OCI-LY7 (cell line): ENCODE measurements at regions not wholly inside any gene's neighbourhood (a gene's known extent, or its start where the extent isn't known, plus 50 kb on each side); places are given as distances from the start of the nearest gene placed in this dataset.

Source experiments
- BruUV-seq: library from RNA; stranded (reverse); fragments of 400-500 nt; replicated peaks from 2 replicates; lab custom pipeline; 2021; lab: Mats Ljungman, UMichigan
- CTCF ChIA-PET: fragments of 300-600 bp; sonication (Branson Sonifier 250); formaldehyde crosslinking; loops from one replicate; lab custom pipeline; 2022; ENCODE audit warnings: antibody characterized with exemption; ENCODE audit not compliant: unreplicated experiment; lab: Charles Lee
- POLR2A ChIA-PET: fragments of 300-600 bp; sonication (Branson Sonifier 250); formaldehyde crosslinking; loops from one replicate; lab custom pipeline; 2022; ENCODE audit warnings: antibody characterized with exemption; lab: Charles Lee
- DNase-seq: peaks from one replicate; pipeline ENCODE4 v3.0.0-alpha.2; 2015; ENCODE audit warnings: low spot score
- H2AFZ ChIP-seq: fragments of 200-600 bp; sonication (generic), shearing (Covaris generic); 2 replicates; pipeline ENCODE4 v1.6.1; 2014; ENCODE audit warnings: mild to moderate bottlenecking, antibody characterized with exemption, low read length, moderate library complexity
- H3K27ac ChIP-seq: fragments of 200-600 bp; sonication (generic); 2 replicates; pipeline ENCODE4 v1.5.1; 2014; ENCODE audit warnings: mixed run types, low read depth, mild to moderate bottlenecking, moderate library complexity, low read length, inconsistent platforms; ENCODE audit not compliant: poor library complexity, severe bottlenecking
- H3K36me3 ChIP-seq: fragments of 200-600 bp; sonication (generic); 2 replicates; pipeline ENCODE4 v1.6.1; 2014; ENCODE audit warnings: mild to moderate bottlenecking, antibody characterized with exemption, low read length, moderate library complexity, mixed read lengths; ENCODE audit not compliant: insufficient read depth
- H3K4me1 ChIP-seq: fragments of 200-600 bp; sonication (generic); 2 replicates; pipeline ENCODE4 v1.5.1; 2014; ENCODE audit warnings: mild to moderate bottlenecking, low read length; ENCODE audit not compliant: insufficient read depth, poor library complexity, severe bottlenecking
- H3K4me2 ChIP-seq: fragments of 200-600 bp; sonication (generic); 2 replicates; pipeline ENCODE4 v1.6.1; 2014; ENCODE audit warnings: mild to moderate bottlenecking, low read length
- H3K4me3 ChIP-seq: fragments of 200-600 bp; sonication (generic); 2 replicates; pipeline ENCODE4 v1.5.1; 2014; ENCODE audit warnings: mild to moderate bottlenecking, low read depth, low read length; ENCODE audit not compliant: poor library complexity, severe bottlenecking
- H3K79me2 ChIP-seq: fragments of 200-600 bp; sonication (generic); 2 replicates; pipeline ENCODE4 v1.6.1; 2016; ENCODE audit warnings: low read depth, mild to moderate bottlenecking, low read length, moderate library complexity, mixed read lengths; ENCODE audit not compliant: insufficient read depth
- H3K9me2 ChIP-seq: fragments of 200-600 bp; sonication (generic); 2 replicates; pipeline ENCODE4 v1.6.1; 2016; ENCODE audit warnings: mild to moderate bottlenecking, low read length, mixed read lengths; ENCODE audit not compliant: insufficient read depth
- H3K9me3 ChIP-seq: fragments of 200-600 bp; sonication (generic); 2 replicates; pipeline ENCODE4 v1.6.1; 2014; ENCODE audit warnings: mild to moderate bottlenecking, mixed run types, low read length, mixed read lengths
- H4K20me1 ChIP-seq: fragments of 200-600 bp; sonication (generic); 2 replicates; pipeline ENCODE4 v1.6.1; 2014; ENCODE audit warnings: mild to moderate bottlenecking, antibody characterized with exemption, low read length, moderate library complexity, mixed read lengths; ENCODE audit not compliant: insufficient read depth
- EZH2phosphoT487 ChIP-seq: fragments of 200-600 bp; sonication (generic); IDR thresholded peaks from 2 replicates; pipeline ENCODE4 v1.6.1; 2018; ENCODE audit warnings: low read depth, borderline replicate concordance, mild to moderate bottlenecking, mixed run types, antibody characterized with exemption, low read length, moderate library complexity, mixed read lengths
- intact Hi-C: fragments of 100-400 bp; cut with micrococcal nuclease; formaldehyde crosslinking; loops from one replicate; pipeline ENCODE4 v1.10.0; 2022; ENCODE audit not compliant: unreplicated experiment
- TF ChIP-seq, protein P1 (sequence below): fragments of 200-600 bp; sonication (generic); conservative IDR thresholded peaks from 2 replicates; pipeline ENCODE4 v1.5.1; 2014; ENCODE audit warnings: mild to moderate bottlenecking, antibody characterized with exemption, low read length, moderate library complexity, mixed read lengths

- Histone ChIP-seq H3K4me1 (no peaks in the 10 kb centered on the region), H2AFZ (no peak overlapping the region), H3K27ac (no peak overlapping the region), H3K36me3 (no peaks in the 10 kb centered on the region), H4K20me1 (no peaks in the 10 kb centered on the region), H3K4me2 (no peak overlapping the region), H3K9me2 (no peaks in the 10 kb centered on the region), H3K4me3 (no peak overlapping the region), H3K9me3 (no peaks in the 10 kb centered on the region; the same call in 1 of the 2 replicates), H3K79me2 (no peaks in the 10 kb centered on the region)
- no peak for DNase-seq
- CTCF ChIA-PET, result no interaction called here
- intact Hi-C loops, result no loop called here
- POLR2A ChIA-PET, result no interaction called here
- BruUV-seq, result no TSS peak
- TF ChIP-seq, protein P1, sequence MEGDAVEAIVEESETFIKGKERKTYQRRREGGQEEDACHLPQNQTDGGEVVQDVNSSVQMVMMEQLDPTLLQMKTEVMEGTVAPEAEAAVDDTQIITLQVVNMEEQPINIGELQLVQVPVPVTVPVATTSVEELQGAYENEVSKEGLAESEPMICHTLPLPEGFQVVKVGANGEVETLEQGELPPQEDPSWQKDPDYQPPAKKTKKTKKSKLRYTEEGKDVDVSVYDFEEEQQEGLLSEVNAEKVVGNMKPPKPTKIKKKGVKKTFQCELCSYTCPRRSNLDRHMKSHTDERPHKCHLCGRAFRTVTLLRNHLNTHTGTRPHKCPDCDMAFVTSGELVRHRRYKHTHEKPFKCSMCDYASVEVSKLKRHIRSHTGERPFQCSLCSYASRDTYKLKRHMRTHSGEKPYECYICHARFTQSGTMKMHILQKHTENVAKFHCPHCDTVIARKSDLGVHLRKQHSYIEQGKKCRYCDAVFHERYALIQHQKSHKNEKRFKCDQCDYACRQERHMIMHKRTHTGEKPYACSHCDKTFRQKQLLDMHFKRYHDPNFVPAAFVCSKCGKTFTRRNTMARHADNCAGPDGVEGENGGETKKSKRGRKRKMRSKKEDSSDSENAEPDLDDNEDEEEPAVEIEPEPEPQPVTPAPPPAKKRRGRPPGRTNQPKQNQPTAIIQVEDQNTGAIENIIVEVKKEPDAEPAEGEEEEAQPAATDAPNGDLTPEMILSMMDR, result no peak
- TF ChIP-seq EZH2phosphoT487, result no peak
These were observed 337.5 kb upstream of the NT5C1B start for GRCh38 chr2:18926631-18927524.

DNA sequence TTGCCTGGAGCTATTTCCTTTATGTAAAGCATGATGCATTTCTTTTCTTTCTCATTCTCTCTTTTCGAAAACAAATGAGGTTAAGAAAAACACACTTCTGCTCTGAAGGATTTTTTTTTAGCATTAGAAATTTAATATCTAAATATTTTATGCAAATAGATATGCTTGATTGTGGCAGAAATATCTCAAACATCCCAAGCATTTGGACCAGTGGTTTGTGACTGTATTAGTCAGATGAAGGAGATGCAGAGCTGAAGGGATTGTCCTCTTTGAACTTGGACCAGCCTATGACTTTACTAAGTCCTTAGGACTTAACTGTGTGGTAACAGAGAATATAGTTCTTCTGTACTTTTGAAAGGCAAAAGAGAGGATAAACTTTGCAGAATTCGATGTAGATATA lies 335.9 kb upstream of the NT5C1B start:
- no peaks in the 10 kb centered on the region for H3K79me2 ChIP-seq
- no peaks in the 10 kb centered on the region for H4K20me1 ChIP-seq
- no peaks in the 10 kb centered on the region; the same call in 1 of the 2 replicates for H3K9me3 ChIP-seq
- BruUV-seq, result no TSS peak
- H3K27ac ChIP-seq, result no peak overlapping the region
- intact Hi-C loops, result no loop called here
- TF ChIP-seq, protein P1, result no peak
- TF ChIP-seq EZH2phosphoT487, result no peak
- no peaks in the 10 kb centered on the region for H3K36me3 ChIP-seq
- CTCF ChIA-PET, result no interaction called here
- no peak overlapping the region for H2AFZ ChIP-seq
- H3K4me2 ChIP-seq, result no peak overlapping the region
- DNase-seq, result no peak
- H3K4me3 ChIP-seq, result no peak overlapping the region
- no peaks in the 10 kb centered on the region for H3K9me2 ChIP-seq
- H3K4me1 ChIP-seq, result no peaks in the 10 kb centered on the region
- POLR2A ChIA-PET, result interaction anchor here (0.7 to 1.3 kb wide), 6 partner anchors 9 to 52 kb away, joined by 3 to 8 read pairs (median 4); no protein-coding TSS in a partner anchor

- DNase-seq, result no peak
- TF ChIP-seq, protein P1, result no peak
- no peak for TF ChIP-seq EZH2phosphoT487
- Histone ChIP-seq H3K9me3 (no peaks in the 10 kb centered on the region; the same call in 1 of the 2 replicates), H3K9me2 (no peaks in the 10 kb centered on the region), H2AFZ (no peak overlapping the region), H4K20me1 (no peaks in the 10 kb centered on the region), H3K4me3 (no peak overlapping the region), H3K79me2 (no peaks in the 10 kb centered on the region), H3K36me3 (no peaks in the 10 kb centered on the region), H3K27ac (no peak overlapping the region), H3K4me2 (no peak overlapping the region), H3K4me1 (no peaks in the 10 kb centered on the region)
- ChIA-PET CTCF (no interaction called here), POLR2A (interaction anchor here (0.7 to 1.3 kb wide), 6 partner anchors 8 to 52 kb away, joined by 3 to 8 read pairs (median 4); no protein-coding TSS in a partner anchor)
- intact Hi-C loops, result no loop called here
- no TSS peak for BruUV-seq
These were observed 335.5 kb upstream of the NT5C1B start for GRCh38 chr2:18924886-18925285.
